ENCODE measurements at regions not wholly inside any gene's neighbourhood (a gene's known extent, or its start where the extent isn't known, plus 50 kb on each side); places are given as distances from the start of the nearest gene placed in this dataset.

DNA sequence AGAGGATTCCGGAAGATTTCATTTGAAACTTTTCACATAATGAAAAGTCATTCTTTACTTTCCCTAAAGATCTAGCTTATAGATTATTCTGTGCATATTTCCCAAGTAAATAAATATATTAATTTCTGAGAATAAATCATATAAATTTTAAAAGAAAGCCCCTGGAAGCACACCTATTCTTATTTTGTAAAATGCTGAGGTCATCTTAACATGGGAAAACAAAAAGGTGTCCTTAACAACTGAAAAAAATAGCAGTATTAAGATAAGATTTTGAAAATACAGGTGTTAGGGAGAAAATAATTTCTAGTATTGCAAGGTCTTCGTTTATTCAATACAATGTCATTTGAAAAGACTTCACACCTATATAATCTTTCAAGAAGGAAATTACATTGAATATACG lies 567.5 kb upstream of the CHAC2 start:
- TF ChIP-seq POLR2A (IDR thresholded peaks at IDR 0.05) (no peak), POLR2AphosphoS5 (IDR thresholded peaks at IDR 0.05) (no peak)
- TF ChIP-seq, protein P1, sequence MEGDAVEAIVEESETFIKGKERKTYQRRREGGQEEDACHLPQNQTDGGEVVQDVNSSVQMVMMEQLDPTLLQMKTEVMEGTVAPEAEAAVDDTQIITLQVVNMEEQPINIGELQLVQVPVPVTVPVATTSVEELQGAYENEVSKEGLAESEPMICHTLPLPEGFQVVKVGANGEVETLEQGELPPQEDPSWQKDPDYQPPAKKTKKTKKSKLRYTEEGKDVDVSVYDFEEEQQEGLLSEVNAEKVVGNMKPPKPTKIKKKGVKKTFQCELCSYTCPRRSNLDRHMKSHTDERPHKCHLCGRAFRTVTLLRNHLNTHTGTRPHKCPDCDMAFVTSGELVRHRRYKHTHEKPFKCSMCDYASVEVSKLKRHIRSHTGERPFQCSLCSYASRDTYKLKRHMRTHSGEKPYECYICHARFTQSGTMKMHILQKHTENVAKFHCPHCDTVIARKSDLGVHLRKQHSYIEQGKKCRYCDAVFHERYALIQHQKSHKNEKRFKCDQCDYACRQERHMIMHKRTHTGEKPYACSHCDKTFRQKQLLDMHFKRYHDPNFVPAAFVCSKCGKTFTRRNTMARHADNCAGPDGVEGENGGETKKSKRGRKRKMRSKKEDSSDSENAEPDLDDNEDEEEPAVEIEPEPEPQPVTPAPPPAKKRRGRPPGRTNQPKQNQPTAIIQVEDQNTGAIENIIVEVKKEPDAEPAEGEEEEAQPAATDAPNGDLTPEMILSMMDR (IDR thresholded peaks at IDR 0.05) = no peak

Measured in suprapubic skin (tissue), 4 donors.